Jurkat, Clone E6-1 (cell line): ENCODE measurements at regions not wholly inside any gene's neighbourhood (a gene's known extent, or its start where the extent isn't known, plus 50 kb on each side); places are given as distances from the start of the nearest gene placed in this dataset.

ENCODE experiments used
- DNase-seq: peaks from one replicate; pipeline ENCODE4 v3.0.0-alpha.2; 2011; ENCODE audit warnings: low read depth, low spot score
- H3K4me3 ChIP-seq: 2 replicates; pipeline ENCODE4 v1.5.1; 2011; ENCODE audit warnings: mild to moderate bottlenecking, low read length, control low read depth, moderate library complexity

- no peak overlapping the region for H3K4me3 ChIP-seq
- no peak for DNase-seq
Observed at GRCh38 chr18:59954241-59954640, 54.4 kb downstream of the PMAIP1 start.
